Occipital lobe (tissue), 1 donor: ENCODE measurements at regions not wholly inside any gene's neighbourhood (a gene's known extent, or its start where the extent isn't known, plus 50 kb on each side); places are given as distances from the start of the nearest gene placed in this dataset.
"Not testable (repeated sequence)": the region's sequence is repeated elsewhere in the genome, so short reads cannot be mapped to it uniquely, and the experiment has no call there.

Experiments
- DNase-seq: peaks from one replicate; lab custom pipeline; 2025; lab: John Stamatoyannopoulos, UW

DNA sequence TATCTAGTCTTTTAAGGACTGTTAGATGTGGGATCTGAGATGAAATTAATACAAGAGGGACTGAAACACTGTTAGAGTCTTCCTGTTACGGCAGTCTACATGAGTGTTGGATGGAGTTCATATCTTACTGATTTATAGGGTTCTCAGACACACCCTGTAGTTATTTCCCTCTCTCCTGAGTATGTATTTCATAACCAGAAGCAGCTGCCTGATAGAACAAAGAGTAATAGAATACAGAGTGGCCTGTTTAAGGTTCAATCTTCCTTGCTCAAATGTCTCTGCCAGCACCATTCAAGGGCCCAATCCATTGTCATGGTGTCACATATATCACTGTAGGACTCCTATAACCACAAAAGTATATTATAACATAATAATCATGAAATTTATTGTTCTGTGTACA lies 1229.1 kb upstream of the ACVR2A start:
- no peak for DNase-seq

DNA sequence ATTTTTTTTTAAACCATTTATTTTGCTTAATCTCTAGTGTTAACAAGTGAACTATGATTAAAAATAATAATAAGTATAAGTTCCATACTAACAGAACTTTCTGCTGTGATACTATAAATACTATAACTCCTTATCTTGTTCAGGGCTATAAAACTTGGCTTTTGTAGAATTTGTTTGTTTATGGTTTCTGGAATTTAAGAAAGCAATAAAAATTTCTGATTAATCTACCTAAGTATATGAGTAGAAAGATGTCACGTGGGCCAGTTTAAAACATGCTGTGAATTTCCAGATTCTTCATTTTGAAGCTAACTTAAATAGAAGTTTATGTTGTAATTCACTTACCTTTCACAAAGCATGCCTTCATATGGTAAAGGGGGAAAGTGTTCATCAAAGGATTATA lies 1236.3 kb upstream of the ACVR2A start:
- DNase-seq = no peak

DNA sequence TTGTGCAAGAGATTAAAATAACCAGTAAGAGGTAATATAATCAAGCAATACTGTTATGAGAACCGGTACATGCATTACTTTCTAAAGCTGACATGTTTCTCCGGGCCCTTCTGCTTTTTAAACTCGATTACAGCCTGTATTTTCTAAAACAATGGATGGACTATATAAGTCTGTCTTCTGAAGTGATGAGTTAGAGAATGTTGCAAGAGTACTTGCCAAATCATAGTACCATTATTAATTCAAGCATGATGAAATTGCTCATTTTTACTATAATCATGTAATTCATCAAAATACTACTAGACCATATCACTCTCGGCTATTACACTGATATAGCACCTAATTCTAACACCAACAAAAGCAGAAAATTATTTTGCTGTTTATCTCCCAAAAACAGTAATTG lies 1240.3 kb upstream of the ACVR2A start:
- no peak for DNase-seq

DNA sequence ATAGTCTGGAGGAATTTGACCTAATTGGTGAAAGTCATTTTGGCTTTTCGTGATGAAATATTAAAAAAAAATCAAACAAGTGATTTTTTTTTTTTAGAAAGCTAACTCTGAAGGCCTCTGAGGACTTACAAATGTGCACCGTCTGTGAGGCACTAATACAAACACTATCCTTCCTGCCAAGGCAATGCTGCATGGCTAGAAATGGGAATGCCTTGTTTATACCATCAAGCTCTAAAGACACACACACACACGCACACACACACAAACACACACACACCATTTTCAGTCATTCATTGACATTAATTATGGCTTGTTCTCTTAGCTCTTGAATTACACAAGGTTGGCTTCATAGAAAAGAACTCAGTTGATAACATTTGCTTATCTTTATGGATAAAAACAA lies 1242.0 kb upstream of the ACVR2A start:
- DNase-seq = no peak

DNA sequence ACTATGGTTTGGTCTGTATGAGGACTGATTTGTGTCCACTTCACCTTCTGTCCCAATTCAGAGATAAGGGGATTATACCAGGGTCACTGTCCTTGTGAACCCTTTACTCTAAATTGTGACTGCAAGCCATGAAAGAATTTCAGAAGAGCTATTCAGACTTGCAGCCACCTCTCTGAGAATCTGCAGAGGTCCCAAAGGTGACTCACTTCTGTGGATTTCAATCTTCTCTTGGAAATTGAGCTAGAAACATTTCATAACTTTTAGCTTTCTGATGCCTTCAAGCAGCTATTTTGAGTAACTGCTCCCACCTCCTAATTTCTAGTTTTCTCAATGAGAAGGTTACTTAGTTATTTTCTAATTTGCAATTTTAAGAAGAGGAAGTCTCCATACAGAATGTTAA lies 1242.4 kb upstream of the ACVR2A start:
- DNase-seq = no peak

DNA sequence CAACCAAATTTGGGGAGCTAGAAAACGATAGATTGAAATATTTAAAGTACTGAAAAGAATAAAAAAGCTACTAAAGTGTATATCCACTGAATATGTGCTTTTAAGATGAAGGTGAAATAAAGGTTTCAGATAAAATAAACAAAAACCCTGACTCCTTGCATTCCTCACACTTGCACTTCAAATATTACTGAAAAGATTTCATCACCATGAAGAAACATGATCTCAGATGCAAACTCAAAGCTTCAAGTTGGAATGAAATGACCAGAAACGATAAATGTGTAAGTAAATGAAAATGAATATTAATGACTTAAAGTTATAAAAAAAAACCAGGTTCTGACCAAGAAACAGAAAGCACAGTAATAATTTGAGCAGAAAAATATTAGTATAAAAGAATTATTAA lies 1246.0 kb upstream of the ACVR2A start:
- DNase-seq = no peak

DNA sequence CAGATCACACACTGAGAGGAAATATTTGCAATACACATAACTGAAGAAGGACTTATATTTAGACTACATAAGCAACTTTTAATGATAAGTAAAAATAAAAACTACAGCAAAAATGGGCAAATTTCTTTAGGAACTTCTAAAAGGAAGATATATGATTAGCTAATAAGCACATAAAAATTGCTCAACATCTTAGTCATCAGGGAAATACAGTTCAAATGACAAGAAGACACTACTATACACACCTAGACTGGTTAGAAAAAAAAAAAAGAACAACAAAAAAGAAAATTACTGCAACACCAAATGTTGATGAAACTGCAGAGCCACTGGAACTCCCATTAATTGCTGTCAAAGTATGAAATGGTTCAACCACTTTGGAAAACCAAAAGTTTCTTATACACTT lies 1247.5 kb upstream of the ACVR2A start:
- no peak for DNase-seq

DNA sequence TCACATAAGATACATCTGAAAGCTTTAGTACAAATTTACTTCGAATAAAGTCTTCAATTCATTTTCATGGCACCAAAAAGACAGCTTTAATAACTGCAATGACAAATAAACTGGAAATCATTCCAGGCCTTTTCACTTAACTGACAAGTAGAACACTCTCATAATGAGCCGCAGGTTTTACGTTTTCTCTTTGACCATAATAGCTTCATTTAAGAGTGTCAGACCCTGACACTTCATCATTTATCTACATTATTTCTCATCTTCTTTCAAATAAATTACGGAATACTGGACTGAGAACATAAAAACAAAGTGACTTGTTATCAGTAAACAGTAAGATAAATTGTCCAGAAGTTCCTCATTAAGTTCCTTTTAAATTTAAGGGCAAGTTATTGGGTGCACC lies 1252.9 kb upstream of the ACVR2A start:
- DNase-seq = no peak

DNA sequence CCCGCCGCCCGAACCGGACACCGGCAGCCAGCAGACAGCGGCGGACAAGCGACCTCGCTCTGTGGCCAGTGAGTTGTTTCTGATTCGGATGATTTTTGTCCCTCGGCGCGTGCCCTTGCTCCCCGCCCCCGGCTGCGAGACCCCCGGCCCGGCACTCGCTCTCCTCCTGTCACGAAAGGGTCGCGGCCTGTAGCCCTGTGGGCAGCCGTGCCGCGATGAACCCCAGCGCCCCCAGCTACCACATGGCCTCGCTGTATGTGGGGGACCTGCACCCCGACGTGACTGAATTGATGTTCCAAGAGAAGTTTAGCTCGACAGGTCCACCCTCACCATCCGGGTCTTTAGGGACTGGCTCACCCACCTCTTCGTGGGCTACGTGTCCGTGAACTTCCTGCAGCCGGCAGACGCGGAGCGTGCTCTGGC lies 1257.5 kb upstream of the ACVR2A start:
- DNase-seq = no peak

DNA sequence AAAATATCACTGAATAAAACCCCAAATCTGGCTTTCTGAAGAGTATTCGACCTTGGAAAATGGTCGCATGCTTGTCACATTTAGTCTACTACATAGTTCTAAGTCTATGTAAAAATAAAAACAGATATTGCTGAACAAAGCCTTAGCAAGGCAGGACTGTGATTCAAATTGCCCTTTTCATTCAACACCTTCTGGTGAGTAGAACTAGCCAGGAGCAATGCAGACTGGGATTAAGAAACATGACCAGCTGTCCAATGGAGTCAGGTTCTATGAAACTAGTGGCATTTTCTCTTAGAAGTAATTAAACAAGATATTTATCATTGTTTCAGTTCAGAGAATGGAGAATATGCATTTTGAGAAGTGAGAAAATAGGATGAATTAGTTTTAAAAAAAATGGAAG lies 1260.5 kb upstream of the ACVR2A start:
- DNase-seq = no peak

DNA sequence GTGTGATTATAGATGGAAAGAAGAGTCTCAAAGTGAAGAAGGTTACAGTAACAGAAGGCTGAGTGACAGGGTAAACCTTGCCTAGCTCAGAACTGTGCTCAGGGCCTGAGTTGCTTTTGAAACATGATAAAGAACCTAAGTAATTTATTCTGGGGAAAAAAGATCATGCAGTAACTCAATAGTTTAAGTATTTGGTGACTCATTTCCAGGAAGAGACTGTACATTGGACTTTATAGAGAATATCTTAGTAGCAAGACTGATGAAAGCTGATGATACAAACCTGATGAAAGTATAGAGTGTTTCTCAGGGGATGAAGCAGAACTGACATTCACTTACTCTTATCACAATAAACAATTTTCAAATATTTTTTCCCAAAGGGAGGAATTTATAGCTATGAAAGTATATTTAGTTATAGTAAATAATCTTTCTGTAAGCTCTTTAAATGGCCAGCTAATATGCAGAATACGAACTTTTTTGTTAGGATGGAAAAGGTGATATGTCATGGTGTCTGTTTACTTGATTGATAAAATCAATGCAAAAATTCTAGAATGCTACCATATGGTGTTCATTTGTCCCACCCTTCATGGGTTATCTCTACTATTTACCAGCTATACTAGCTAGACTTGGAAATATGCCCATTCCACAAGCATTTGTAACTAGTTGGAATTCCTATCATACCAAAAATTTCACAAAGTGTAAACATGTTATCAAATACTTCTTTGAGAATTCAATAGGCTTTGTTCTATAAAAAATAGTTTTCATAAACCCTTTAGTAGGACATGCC lies 1265.5 kb upstream of the ACVR2A start:
- no peak for DNase-seq

DNA sequence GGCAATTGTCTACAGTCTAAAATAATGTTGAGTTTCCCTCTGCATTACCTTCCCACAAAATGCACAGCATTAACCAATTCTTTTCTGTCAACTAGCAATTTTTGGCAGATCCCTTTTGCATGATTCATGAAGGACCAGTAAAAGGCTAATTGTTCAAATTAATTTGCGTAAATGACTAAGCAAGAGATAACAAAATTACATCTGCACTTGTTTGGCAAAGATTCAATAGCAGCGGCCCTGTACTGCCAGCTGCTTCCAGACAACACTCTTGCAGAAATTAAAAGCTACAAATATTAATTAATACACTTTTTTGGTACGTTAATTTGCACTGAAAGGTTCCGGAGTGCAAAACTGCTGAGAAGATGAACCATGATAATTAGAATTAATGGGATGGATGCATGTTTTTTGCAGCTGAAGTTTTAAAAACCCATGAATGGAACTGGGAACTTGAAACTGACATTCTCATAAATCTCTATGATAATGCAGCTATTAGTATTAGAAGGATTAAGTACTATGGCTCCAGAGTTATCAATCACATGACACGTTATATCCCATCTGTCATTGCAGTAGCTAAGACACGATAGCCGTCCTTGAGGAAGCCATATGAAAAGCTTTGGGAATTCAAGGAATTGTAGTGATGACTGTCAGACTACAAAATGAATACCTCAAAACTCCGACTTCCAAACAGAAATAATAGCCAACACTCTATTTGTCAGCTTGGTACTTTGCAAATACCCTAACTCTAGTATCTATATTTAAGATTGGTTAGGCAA lies 1268.3 kb upstream of the ACVR2A start:
- no peak for DNase-seq

DNA sequence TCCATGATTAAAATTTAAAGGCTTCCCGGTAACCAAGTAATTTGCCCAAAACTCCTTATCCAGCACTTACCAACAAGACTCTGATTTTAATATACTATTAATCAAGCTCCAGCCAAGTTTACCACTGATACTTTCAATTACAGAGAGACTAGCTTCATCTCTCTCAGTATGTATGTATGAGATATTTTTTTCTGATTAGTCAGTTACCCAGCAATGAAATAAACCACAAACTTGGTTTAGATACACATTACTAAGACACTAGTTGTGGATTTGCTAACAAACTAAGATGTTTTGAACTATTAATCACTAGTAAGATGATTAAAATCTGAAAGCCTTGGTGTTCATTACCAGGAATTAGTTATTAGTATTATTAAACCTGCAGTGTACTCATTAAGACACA lies 1272.2 kb upstream of the ACVR2A start:
- no peak for DNase-seq

DNA sequence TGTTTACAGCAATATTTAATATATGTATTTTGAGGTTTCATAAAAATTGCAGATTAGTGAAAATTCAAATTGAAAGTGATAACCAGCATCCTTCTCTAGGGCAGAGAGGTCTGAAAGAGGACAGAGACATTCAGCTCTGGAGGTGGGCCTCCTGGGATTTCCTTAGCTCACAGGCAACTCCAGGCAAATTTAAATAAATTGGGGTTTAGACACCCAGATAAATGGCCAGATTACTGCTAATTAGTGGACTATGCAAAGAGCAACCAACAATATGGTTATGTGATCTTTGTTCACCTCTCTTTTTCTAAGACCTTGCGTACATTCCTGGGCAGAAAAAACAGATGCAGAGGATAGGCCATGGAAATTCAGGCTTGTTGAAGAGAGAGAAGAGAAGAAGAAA lies 1282.8 kb upstream of the ACVR2A start:
- no peak for DNase-seq

DNA sequence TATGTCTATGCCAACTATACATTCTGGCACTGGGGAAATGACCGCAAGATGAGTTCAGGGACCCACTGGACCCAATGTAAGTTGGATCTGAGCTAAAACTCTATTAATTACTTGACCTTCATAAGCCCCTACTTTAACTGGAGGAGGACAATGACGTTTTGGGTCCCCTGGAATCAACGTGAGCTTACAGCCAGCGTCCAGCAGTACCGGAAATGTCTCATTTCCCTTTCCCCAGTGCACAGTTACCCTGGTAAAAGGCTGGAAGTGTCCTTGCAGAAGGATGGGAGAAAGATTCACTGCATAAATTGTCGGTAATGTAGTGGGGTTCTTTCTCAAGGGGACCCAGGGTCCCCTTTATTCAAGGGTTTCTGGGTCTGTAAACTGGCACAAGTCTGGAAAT lies 1297.6 kb upstream of the ACVR2A start:
- DNase-seq = no peak

DNA sequence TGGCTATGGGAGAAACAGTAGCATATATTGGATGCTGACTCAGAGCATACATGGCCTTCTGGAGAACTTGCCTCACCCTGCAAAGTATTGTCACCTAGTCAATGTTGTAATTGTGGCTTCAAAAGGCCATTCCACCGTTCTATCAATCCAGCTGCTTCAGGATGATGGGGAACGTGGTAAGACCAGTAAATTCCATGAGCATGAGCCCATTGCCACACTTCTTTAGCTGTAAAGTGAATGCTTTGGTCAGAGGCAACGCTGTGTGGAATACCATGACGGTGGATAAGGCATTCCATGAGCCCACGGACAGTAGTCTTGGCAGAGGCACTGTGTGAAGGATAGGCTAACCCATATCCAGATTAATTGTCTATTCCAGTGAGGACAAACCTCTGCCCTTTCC lies 1300.1 kb upstream of the ACVR2A start:
- no peak for DNase-seq

DNA sequence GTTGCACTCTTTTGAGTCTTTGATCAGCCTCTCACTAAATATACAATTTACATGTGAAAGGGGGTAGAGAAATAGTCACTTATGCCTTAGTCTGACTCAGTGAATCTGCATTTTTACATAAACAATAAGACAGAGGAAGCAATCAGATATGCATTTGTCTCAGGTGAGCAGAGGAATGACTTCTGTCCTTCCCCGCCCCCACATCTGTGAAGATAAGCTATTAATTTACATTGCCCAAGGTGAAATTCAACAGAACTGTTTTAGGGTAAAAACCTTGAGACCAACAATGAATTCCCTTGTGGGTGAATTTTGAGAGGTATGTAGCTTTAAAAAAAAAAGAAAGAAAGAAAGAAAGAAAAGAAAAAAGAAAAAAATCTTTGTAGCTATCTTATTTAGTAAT lies 1302.9 kb upstream of the ACVR2A start:
- no peak for DNase-seq

DNA sequence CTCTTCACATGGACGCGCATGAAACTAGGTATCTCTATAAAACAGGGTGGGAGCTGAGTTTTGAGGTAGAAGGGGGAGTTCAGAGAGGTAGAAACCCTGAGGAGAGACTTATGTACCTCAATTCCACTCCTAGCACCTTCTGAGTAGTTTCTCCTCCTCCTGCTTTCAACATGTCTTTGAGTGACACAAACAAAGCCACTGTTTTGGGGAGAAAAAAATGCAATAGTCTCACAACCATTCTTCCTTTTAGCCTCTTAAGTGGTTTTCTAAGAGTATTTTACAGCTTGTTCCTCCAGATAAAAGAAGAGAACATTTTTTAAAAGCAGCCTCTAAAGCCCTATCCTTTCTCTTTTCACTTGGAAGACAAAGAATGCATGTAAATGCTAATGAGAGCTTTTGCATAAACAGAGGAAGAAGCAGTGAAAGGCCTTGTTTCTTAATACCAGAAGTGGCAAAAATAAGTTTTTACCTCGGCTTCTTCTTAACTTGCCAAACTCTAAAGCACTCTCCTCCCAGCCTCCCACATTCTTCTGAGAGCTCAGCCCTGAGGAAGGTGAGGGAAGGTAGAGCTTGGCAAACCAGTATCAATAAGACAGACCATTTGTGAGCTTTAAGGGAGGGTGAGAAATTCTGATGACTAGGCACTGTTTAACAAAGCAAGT lies 1304.4 kb upstream of the ACVR2A start:
- no peak for DNase-seq

DNA sequence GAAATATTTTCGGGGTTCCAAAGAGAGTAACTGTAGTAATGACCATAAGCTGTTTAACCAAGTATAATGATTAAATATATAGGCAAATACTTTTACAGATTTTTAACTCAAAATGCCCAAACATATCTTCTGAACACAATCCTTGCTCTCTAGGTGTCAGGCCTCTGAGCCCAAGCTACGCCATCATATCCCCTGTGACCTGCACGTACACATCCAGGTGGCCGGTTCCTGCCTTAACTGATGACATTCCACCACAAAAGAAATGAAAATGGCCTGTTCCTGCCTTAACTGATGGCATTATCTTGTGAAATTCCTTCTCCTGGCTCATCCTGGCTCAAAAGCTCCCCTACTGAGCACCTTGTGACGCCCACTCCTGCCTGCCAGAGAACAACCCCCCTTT lies 1305.1 kb upstream of the ACVR2A start:
- DNase-seq = not testable (repeated sequence)

DNA sequence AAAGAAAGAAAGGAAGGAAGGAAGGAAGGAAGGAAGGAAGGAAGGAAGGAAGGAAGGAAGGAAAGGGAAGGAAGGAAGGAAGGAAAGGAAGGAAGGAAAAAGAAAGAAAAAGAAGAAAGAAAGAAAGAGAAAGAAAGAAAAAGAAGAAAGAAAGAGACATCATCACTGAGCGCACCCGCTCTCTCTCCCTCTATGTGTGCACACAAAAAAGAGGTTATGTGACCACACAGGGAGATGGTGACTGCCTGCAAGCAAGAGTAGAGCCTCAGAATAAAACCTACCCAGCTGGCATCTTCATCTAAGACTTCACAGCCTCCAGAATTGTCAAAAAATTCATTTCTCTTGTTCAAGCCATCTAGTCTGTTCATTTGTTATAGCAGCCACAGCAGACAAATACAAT lies 1307.4 kb upstream of the ACVR2A start:
- DNase-seq = no peak

DNA sequence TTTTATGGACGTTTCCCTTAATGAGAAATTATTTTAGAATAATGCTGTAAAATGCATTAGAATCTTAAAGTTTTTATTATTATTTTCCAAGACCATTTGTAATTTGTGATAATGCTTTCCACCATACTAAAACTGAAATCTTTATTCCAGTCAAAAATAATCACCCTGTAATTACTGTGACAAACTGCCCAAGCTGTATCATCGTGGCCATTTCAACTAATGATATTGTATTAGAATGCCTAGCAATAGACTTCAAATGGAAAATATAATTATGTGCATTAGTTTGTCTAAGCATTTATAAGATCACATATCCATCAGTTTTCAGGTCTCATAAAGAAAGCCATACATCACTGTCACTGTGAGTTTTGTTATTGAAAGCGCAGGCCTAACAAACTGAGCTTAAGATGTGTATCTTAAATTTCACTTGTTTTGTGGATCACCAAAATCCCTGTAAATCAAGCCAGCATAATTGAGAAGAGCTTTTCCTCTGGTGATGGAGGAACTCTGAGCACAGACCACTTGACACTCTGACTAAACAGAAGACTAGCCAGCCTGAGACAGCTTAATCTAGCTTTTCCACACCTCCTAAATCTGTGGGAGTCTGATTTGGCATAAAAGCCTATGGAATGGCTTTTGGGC lies 1312.2 kb upstream of the ACVR2A start:
- no peak for DNase-seq

DNA sequence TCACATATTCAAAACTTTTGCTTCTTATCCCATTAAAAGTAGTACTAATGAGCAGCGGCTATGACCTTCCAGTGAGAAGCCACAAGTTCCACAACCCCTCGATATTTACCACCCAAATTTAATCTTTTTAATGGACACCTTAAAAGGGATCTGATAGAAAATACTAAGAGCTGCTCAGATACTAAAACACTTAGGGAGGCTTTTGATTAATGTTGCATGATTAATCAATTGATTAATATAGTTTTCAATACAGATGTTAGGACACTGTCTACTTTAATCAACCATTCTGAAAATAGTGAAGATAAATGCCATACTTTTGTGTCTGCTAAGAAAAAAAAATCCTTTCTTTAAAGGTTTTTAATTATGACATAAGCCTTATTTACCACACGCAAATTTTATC lies 1312.8 kb upstream of the ACVR2A start:
- DNase-seq = no peak
